ENCODE measurements at regions not wholly inside any gene's neighbourhood (a gene's known extent, or its start where the extent isn't known, plus 50 kb on each side); places are given as distances from the start of the nearest gene placed in this dataset.

DNA sequence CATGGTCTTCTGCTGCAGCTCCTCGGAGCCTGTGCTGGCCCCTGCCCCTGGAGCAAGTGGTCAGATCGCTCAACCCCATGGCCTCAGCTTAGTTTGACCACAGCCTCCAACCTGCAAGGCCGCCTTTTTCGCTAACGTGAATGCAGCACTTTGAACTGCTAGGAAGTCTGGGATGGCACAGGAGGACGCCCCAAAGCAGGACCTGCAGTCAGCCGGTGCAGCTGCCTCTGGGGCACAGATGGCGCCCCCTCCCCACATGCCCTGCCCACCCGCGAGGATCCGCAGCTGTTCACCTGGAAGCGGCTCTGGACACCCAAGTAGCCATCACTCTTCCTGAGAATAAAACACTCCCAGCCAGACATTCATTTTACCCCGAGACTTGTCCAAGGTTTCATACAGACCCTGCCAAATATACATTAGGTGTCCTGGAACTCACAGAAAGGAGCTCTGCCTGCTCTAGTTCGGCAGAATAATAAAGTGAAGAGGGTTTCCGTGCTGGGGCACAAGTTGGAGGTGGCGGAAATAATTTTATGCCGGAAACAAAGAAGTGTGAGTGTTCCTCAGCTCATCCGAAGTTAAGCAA, 510.1 kb downstream of the EIPR1 start:
- DNase-seq, result no peak

DNA sequence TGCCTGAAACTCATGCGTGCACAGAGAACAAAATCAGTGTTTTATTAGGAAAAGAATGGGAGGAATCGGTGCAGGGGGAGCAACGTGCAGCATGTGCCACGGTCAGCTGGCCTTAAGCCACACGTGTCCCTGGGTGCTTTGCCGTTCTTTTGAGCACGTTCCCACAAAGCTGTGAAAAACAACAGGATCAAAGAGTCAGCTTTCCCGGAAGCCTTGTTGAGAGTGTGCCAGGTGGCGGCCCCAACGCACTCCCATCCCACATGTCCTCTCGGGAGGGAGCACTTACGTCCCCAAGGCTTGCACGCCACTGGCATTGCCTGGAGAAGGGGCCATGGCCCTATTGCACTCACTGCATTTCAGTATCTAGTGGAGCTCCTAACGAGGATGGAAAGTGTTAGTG, 511.2 kb downstream of the EIPR1 start:
- DNase-seq, result no peak

DNA sequence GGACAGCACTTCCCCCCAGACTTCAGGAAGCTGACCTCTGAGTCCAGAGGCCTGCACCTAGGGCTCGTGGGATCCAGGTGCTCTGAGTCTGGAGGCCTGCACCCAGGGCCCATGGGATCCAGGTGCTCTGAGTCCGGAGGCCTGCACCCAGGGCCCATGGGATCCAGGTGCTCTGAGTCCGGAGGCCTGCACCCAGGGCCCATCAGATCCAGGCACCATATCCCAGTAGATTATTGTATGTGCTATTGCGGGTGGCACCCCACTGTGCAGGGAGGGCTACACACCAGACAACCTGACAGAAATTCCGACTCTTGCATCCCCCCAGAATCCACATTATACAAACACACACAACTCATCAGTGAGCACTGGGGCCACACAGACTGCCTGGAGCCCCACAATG, 515.2 kb downstream of the EIPR1 start:
- DNase-seq, result no peak

DNA sequence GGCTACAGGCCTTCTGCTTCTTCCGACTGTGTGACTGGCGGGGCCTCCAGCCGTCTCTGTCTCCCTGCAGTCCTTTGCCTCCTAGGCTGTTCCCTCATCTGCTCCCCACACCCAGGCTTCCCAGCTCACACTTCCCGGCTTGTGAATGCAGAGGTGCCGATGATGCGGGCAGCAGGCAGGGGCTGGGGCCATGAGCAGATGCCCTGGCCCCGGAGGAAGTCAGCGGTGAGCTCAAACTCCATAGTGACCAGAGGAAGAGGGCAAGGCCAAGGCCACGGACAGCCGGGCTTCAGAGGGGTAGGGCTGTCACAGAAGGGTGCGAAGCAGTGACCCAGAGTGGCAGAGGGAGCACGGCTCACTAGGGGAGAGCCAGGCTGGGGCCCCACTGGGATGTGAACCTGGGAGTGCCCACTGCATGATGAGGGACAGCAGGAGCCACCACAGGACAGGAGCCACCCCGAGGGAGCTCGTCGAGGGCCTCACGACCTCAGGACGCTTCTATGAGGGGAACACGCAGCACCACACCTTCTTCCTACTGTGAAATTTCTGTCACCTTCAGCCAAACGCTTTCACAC, 515.9 kb downstream of the EIPR1 start:
- no peak for DNase-seq

DNA sequence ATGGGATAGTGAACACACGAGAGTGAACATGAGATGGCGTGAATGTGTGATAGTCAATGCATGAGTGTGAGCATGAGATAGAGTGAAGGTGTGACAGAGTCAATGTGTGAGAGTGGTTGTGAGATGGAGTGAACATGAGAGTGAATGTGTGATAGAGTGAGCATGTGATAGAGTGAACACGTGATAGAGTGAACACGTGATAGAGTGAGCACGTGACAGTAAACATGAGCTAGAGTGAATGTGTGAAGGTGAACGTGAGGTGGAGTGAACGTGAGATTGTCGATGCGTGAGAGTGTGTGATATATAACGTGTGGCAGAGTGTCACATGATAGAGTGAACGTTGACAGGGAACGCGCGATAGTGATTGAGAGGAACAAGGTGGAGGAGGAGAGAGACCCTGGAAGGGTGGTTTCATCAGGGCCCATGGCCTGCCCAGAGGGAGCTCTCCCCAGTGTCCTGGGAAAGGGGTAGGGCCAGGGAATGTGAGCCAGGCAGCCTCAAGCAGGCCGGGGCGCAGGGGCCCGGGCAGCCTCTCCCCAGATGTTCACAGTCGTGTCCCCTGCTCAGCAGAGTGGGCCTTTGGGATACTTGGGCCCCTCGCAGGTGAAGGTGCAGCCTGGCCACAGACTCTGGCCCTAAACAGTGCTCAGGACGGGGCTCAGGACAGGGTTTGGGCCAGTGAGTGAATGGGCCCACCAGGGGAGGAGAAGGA, 516.9 kb downstream of the EIPR1 start:
- no peak for DNase-seq

DNA sequence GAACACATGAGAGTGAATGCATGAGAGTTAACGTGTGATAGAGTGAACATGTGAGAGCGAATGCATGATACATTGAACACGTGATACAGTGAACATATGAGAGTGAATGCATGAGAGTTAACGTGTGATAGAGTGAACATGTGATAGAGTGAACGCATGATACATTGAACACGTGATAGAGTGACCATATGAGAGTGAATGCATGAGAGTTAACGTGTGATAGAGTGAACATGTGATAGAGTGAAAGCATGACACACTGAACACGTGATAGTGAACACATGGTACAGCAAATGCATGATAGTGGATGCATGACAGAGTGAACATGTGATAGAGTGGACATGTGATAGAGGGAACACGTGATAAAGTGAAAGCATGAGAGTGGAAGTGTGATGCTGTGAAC, 517.9 kb downstream of the EIPR1 start:
- DNase-seq, result no peak

DNA sequence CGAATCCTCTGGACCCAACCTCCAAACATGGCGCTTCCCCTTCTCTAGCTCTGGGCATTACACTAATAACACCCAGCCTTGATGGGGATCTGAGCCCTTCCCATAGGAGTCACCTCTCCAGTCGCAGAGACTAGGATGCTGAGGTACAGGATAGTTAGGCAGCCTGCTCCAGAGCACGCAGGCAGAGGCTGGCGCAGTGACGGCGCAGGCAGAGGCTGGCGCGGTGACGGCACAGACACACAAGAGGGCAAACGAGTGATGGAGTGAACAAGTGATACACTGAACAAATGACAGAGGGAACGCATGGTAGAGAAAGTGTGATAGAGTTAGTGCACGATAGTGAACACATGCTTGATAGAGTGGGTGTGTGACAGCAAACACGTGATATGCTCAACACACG, 518.5 kb downstream of the EIPR1 start:
- no peak for DNase-seq

DNA sequence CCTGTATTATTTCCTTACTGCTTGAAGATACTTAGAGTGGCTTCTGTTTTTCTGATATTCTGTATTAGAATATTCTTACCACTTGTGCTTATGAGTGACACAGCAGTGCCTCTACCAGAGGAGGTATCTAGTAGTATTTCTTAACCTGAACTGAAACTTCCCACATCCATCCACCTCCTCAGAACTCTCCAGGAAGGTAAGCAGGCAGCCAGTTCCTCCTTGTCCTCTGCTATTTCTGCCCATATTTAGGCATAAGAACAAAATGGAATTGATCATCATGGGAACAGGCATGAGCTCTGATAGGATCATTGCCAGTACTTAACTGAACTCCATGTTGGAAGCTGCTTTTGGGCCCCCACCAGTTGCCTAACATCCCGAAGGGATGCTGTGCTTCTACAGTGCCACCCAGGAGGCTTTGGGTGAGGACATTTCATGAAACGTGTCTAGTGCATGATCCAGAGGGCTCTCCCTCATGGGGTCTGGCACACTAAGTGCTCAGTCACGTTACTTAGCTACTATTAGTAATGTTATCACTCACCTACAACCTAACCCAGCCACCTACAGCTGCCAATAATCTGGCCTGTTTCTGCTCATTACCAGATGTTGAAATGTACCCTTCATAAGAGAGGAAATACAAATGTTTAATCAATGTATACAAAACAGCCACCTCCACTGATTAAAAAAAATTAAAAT, 520.7 kb downstream of the EIPR1 start:
- DNase-seq, result no peak

DNA sequence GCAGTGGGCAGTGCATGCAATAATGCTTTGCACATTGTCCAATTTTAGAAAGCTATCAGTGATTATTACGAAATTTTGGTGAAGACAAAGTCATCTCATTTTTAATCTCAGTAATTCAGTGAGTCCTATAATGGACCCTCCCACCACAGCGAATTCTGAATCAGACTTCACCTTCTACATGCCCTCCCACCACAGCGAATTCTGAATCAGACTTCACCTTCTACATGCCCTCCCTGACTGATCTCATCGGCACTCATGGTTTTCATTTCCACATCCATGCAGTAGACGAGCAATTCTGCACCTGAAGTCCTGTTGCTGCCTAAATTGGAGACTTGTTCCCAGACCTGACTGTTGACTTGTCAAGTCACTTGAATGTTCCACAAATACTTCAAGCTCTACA, 522.3 kb downstream of the EIPR1 start:
- no peak for DNase-seq

DNA sequence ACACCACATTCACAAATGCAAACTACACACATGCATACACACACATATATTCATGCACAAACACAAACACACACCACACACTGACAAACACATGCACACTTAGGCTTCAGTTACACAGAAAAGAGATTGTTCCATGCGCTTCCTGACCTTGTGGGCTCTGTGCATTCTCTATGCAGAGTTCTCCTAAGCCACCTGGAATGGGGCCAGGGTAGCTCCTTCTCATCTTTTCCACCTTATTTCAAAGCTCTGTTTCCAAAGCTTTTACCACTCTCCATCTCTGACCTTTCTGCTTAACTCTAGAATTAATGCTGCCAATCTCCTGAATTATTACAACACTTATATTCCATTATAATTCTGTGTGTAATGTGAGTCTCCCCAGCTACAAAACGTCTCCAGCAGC, 522.3 kb upstream of the MYT1L start:
- DNase-seq, result no peak

DNA sequence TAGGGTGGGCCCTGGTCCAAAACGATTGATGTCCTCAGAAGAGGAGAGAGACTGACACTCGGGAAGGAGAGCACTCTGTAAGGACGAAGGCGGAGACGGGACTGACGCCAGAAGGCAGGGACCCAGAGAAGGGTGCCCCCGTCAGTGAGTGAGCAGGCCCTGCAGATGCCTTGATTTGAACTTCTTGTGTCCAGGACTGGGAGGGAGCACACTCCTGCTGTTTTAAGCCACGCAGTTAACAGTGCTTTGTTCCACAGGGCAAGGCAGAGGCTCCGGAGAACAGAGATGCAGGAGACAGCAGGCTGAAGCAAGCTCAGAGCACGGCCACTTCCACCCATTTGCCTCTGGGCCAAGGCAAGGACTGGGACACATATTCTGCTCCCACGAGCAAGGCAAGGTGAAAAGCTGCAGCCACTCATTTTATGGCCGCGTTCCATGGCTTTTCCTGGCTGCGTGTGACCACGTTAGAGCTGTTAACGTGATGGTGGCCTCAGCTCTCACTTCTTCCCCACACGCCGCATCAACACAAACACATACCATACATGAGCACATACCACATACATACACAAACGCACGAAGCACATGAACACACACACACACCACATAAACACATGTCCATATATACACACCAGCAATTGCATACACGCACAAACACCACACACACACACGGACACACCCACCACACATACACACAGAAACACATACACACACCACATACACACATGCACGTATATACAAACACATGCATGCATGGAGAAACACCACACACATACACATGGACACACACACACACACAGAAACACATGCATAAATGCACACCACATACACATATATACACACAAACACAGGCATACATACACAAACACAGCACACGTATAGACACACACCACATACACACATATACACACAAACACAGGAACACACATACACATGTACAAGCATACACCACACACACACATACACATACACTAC, 521.0 kb upstream of the MYT1L start:
- no peak for DNase-seq

DNA sequence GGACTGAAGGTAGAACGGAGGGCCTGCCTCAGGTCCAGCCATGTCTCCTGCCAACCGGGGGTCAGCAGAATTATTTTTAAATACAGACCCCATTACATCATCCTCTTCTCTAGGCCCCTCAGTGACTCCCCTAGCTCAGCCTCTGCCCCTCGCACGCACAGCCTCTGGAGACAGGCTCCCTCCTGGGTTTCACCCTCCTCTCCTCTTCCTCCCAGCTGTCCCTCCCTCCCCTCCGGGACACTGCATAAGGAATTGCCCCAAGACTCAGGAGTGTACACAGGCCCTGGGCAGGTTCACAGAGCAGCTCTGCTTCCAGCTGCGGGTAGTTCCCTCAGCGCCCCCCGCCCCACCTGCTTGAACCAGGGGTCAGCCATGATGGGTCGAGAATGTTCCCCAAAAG, 520.2 kb upstream of the MYT1L start:
- DNase-seq, result no peak

DNA sequence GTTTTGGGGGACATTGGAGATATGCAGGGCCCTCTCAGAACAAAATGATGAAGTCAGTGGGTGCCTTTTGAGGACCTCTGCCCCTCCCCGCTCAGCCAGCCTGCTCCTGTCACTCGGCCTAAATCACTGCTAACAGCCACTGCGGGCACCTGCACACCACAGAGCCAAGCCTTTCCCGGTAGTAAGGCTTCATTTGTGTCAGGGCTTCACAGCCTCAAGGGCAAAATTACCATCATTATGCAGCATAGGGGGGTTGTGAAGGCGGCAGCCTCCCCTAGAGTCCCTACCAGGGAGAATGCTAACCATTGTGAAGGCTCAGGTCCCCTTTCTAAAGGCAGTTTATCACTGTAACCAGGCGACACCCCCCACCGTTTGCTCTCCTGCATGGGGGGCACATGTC, 519.8 kb upstream of the MYT1L start:
- DNase-seq, result no peak

DNA sequence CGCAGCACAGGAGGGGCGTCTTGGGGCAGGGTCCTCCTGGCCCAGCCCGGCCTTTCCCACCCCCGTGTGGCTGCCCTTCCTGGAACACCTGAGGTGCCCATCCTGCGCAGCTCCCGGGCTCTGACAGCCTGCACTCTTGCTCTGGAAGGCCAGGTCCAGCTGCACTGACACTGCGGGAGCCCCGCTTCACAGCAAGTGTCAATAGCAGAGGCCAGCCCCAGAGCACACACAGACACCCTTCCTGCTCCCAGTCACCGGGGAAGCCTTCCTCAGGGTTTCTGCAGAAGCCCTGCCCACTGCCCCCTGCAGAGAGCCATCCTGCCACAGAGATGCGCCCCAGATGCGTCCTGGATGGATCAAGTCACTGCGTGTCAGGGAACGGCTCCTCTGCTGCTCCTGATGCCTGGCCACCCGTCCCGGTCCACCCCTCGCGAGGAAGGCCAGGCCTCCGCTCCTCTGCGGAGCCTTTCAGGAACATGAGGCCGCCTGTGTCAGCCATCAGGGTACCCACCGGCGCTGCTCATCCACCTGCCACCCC, 519.2 kb upstream of the MYT1L start:
- DNase-seq, result no peak

DNA sequence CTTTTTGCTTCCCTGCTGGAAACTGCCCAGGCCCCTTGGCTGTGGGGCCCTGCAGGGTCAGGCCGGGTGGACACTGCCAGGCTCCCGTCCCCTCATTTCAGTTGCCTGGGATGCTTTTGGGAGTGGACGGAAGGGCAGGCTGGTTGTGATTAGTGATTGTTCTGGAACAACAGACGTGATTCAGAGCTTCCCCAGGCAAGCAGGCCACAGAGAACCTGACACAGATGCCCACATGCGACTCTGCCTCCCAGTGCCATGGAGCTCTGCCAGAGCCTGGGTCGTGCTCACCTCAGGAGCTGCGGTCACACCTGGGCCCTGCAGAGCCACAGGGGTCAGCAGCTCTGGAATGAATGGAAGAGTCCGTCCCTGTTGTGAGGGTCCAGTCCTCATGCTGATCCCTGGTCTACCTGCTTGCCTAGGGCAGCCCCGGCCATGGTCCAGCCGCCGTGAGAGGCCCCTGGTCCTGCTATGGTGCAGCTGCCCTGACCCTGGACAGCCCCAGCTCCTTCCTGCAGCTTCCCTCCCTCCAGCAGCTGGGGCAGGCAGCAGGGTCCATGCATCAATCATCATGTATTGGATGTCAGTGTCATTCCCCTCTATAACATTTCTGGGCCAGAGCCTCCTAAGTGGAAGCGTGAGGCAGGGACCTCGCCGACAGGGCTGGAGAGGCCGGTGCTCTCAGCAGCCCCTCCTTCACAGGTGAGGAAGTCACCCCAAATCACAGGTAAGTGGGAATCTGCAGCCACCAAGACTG, 518.6 kb upstream of the MYT1L start:
- no peak for DNase-seq

DNA sequence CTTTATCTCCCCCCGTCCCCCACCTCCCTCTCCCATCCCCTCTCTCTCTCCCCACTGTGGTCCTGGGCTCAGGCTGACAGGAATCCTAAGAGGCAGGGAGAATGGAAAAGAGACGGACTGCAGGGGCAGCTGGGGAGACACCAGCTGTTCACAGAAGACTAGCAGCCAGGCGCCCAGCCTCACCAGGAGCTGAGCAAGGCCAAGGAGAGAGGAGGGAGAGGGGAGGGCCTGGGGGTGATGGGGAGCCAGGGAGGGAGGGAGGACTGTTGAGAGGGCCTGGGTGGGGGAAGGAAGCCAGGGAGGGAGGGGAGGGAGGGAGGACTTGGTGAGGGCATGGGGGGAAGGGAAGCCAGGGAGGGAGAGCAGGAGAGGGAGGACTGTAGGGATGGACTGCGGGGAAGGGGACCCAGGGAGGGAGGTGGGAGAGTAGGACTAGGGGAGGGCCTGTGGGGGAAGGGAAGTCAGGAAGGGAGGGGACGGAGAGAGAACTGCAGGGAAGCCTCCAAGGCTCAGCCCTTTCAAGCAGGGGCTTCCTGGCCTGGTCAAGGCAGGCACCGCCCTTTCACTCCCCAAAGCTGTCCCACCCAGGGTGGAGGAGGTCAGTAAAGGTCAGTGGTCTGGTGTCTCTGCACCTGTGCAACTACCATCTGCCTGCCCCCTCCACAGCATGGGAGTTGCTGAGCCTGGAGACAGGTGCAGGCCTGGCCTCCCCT, 517.7 kb upstream of the MYT1L start:
- DNase-seq, result no peak

DNA sequence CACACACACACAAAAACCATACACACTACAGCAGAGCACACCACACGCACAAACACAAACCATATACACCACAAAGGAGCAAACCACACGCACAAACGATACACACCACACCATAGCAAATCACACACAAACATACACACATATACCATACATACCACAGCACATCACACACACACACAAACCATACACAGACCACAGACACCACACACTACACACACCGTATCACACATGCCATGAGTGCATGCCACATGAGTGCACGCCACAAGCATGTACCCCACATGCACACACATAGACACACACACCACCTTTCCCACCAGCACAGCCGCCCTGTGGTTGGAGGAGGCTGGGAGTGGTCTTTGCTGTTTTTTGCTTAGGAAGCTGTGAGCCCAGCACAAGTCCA, 517.1 kb upstream of the MYT1L start:
- DNase-seq, result no peak

DNA sequence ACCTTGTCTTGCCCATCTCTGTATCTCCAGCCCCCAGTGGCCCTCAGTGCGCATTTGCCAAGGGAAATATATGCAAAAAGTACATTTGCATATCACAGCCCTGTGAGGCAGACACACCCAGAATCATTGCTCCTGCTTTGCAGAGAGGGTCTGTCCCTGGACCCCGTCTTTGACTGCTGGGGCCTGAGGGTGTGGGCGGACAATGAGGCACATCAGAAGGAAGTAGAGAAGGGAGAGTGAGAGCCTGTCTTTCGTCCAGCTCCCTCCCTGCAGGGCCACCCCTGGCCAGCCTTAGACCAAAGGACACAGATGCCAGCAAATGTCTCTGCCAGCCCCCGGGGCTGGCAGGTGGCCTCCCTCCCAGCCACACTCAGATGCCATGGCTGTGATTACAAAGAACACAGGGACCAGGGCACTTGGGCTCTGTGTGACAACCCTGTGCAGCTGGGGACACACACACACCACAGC, 516.2 kb upstream of the MYT1L start:
- no peak for DNase-seq

DNA sequence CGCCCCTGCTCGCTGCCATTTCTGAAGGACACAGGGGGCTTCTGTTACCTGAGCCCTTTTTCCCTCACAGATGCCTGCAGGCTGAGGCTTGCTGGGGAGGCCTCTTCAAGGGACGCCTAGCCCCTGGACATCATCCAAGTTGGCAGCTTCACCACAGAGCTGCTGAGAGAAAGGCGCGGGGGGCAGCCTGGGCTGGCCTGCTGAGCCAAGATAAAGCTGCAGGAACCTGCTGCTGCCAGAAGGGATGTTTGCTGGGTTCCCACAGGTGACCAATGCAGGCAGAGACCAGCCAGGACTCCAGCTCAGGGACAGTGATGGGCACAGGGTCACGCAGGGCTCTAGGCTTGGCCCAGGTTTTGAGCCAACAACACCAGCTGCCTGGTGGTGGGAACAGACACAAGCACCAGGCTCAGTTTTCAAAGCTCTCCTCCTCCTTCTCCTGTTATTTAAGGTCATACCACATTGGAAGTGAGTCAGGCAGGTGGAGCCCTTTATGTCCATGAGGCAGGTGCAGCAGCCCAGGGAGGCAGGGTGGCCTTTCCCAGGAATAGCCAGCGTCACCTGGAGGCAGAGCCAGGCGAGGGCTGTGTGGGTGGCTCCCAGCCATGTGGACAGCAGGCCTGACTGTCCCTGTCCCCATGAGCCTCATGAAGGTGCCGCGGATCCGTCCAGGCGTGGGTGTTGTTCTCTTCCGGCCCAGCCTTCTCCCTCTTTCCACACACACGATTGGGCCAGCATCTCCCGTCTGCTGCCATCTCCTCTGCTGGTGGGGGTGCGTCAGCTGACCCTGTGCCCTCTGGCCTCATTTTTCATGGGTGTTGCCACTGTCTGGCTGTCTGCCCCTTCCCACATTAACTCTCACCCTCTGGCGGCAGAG, 515.5 kb upstream of the MYT1L start:
- DNase-seq, result no peak

DNA sequence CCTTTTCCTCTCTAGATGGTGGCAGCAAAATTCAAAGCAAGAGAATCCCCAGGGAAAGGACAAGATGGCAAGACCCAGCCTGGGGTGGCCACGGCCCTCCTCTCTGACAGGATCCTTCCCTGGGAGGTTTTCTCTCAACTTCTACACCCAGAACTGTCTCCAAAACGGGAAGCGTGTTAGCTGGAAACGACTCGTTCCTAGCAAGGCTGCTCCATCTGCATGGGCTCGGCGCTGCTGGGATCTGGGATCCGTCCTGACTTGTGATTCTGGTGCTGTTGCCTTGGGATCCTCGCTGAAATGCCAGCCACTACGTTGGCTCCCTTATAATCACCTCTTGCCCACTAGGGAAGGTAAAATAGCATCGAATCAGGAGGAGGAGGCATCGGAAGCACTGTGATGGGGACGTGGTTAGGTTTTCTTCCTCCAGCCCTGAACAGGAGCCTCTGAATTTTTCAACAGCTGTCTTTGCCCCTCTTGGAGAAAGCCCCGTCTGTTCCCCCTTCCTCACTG, 514.8 kb upstream of the MYT1L start:
- no peak for DNase-seq

All from T-helper 1 cell (primary cell).